GM19455 (cell line): ENCODE measurements at regions not wholly inside any gene's neighbourhood (a gene's known extent, or its start where the extent isn't known, plus 50 kb on each side); places are given as distances from the start of the nearest gene placed in this dataset.
"Not testable (repeated sequence)": the region's sequence is repeated elsewhere in the genome, so short reads cannot be mapped to it uniquely, and the experiment has no call there.

Experiments
- ATAC-seq: cut with Tn5 transposase; IDR thresholded peaks from one replicate; pipeline ENCODE4 v1.9.1; 2021; ENCODE audit not compliant: unreplicated experiment

GRCh38 chr2:145801210-145801609, 1281.3 kb upstream of the ZEB2 start:
- no peak for ATAC-seq

- no peak for ATAC-seq
Observed at GRCh38 chr2:145800151-145801091, 1280.5 kb upstream of the ZEB2 start.

GRCh38 chr2:145799595-145800108, 1279.7 kb upstream of the ZEB2 start:
- ATAC-seq, result no peak

- no peak for ATAC-seq
Observed at GRCh38 chr2:145798419-145798818, 1278.5 kb upstream of the ZEB2 start.

- no peak for ATAC-seq
Observed at GRCh38 chr2:145797692-145798091, 1277.8 kb upstream of the ZEB2 start.

GRCh38 chr2:145792745-145793144, 1272.8 kb upstream of the ZEB2 start:
- no peak for ATAC-seq

GRCh38 chr2:145789636-145790035, 1269.7 kb upstream of the ZEB2 start:
- ATAC-seq, result no peak

- ATAC-seq, result not testable (repeated sequence)
Observed at GRCh38 chr2:145787597-145788361, 1267.9 kb upstream of the ZEB2 start.

- ATAC-seq, result not testable (repeated sequence)
Observed at GRCh38 chr2:145782607-145783006, 1262.7 kb upstream of the ZEB2 start.

- ATAC-seq, result no peak
Observed at GRCh38 chr2:145777914-145778313, 1258.0 kb upstream of the ZEB2 start.

GRCh38 chr2:145777297-145777696, 1257.4 kb upstream of the ZEB2 start:
- ATAC-seq, result no peak

GRCh38 chr2:145775591-145775990, 1255.7 kb upstream of the ZEB2 start:
- no peak for ATAC-seq

GRCh38 chr2:145771525-145771924, 1251.6 kb upstream of the ZEB2 start:
- ATAC-seq, result no peak

- ATAC-seq, result no peak
Observed at GRCh38 chr2:145769011-145769716, 1249.2 kb upstream of the ZEB2 start.

- ATAC-seq, result no peak
Observed at GRCh38 chr2:145765874-145766273, 1246.0 kb upstream of the ZEB2 start.

- no peak for ATAC-seq
Observed at GRCh38 chr2:145764631-145765030, 1244.7 kb upstream of the ZEB2 start.

GRCh38 chr2:145760781-145761649, 1241.1 kb upstream of the ZEB2 start:
- ATAC-seq, result no peak

GRCh38 chr2:145759228-145759915, 1239.5 kb upstream of the ZEB2 start:
- no peak for ATAC-seq

GRCh38 chr2:145757503-145758246, 1237.8 kb upstream of the ZEB2 start:
- ATAC-seq, result no peak
